ENCODE measurements at regions not wholly inside any gene's neighbourhood (a gene's known extent, or its start where the extent isn't known, plus 50 kb on each side); places are given as distances from the start of the nearest gene placed in this dataset.

GRCh38 chrX:137823257-137823656 lies 257.3 kb downstream of the ZIC3 start:
- TF ChIP-seq UBTF (CRISPR knock-in tag; IDR thresholded peaks at IDR 0.05) (no peak), ZNF512 (CRISPR knock-in tag; IDR thresholded peaks at IDR 0.05) (no peak)
